GM10248 (cell line): ENCODE measurements at regions not wholly inside any gene's neighbourhood (a gene's known extent, or its start where the extent isn't known, plus 50 kb on each side); places are given as distances from the start of the nearest gene placed in this dataset.

ENCODE experiments used
- CTCF ChIA-PET: fragments of 300-600 bp; sonication (Branson Sonifier 250); formaldehyde crosslinking; extraction: SDS; loops from one replicate; lab custom pipeline; 2021; ENCODE audit warnings: antibody characterized with exemption; lab: Yijun Ruan, JAX
- POLR2A ChIA-PET: fragments of 350-650 bp; sonication (Branson Sonifier 250); formaldehyde crosslinking; extraction: SDS; loops from one replicate; lab custom pipeline; 2020; ENCODE audit warnings: antibody characterized with exemption; lab: Yijun Ruan, JAX
- DNase-seq: peaks from one replicate; pipeline ENCODE4 v3.0.0; 2012; ENCODE audit errors: extremely low spot score
- TF ChIP-seq, protein P1 (sequence below): IDR thresholded peaks from 2 replicates; pipeline ENCODE4 v1.5.1; 2012; ENCODE audit warnings: mild to moderate bottlenecking, low read depth; ENCODE audit errors: extremely low read depth, missing control alignments, control extremely low read depth

- POLR2A ChIA-PET: no interaction called here
- TF ChIP-seq, protein P1, sequence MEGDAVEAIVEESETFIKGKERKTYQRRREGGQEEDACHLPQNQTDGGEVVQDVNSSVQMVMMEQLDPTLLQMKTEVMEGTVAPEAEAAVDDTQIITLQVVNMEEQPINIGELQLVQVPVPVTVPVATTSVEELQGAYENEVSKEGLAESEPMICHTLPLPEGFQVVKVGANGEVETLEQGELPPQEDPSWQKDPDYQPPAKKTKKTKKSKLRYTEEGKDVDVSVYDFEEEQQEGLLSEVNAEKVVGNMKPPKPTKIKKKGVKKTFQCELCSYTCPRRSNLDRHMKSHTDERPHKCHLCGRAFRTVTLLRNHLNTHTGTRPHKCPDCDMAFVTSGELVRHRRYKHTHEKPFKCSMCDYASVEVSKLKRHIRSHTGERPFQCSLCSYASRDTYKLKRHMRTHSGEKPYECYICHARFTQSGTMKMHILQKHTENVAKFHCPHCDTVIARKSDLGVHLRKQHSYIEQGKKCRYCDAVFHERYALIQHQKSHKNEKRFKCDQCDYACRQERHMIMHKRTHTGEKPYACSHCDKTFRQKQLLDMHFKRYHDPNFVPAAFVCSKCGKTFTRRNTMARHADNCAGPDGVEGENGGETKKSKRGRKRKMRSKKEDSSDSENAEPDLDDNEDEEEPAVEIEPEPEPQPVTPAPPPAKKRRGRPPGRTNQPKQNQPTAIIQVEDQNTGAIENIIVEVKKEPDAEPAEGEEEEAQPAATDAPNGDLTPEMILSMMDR: no peak
- CTCF ChIA-PET: interaction anchor here (1.6 to 1.9 kb wide), 2 partner anchors 9 to 10 kb away, joined by 3 to 7 read pairs; no protein-coding TSS in a partner anchor
- no peak for DNase-seq
Observed at GRCh38 chr4:108352664-108353308, 184.1 kb upstream of the LEF1 start.

- TF ChIP-seq, protein P1: no peak
- no peak for DNase-seq
- POLR2A ChIA-PET: no interaction called here
- CTCF ChIA-PET: interaction anchor here (1.6 to 1.9 kb wide), 2 partner anchors 9 to 10 kb away, joined by 3 to 7 read pairs; no protein-coding TSS in a partner anchor
Observed at GRCh38 chr4:108351791-108352190, 183.1 kb upstream of the LEF1 start.

DNA sequence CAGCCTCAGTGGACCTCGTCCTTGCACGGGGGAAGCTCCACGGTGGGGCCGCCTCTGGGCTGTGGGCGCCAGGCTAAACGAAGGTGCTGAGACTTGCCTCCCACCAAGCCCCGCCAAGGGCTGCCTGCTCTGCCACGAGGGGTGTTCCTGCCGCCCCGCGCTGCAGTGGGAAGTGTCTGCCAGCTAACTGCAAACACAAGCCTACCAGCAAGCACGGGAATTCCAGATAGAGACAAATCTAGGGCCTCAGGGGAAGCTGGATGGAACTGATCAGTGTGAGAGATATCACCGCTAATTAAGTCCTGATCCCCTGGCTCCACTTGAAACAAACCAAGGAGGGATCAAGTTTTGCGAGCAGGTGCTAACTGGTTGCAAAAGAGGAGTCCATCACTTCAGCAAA is 181.6 kb upstream of the LEF1 start:
- DNase-seq: no peak
- ChIA-PET POLR2A (no interaction called here), CTCF (interaction anchor here (0.9 kb wide), 2 partner anchors 16 to 94 kb away, joined by 3 read pairs; no protein-coding TSS in a partner anchor)
- TF ChIP-seq, protein P1: no peak

GRCh38 chr4:108346818-108347210 is 178.1 kb upstream of the LEF1 start:
- ChIA-PET CTCF (interaction anchor here (1.2 kb wide), 1 partner anchor 19 kb away, joined by 3 read pairs; no protein-coding TSS in a partner anchor), POLR2A (no interaction called here)
- TF ChIP-seq, protein P1: no peak
- DNase-seq: no peak

GRCh38 chr4:108345862-108346817 is 177.4 kb upstream of the LEF1 start:
- DNase-seq: no peak
- ChIA-PET POLR2A (no interaction called here), CTCF (interaction anchor here (1.2 to 1.3 kb wide), 2 partner anchors 20 to 158 kb away, joined by 3 read pairs; no protein-coding TSS in a partner anchor)
- TF ChIP-seq, protein P1: no peak

- ChIA-PET POLR2A (no interaction called here), CTCF (interaction anchor here (1.2 to 2.4 kb wide), 3 partner anchors 8 to 230 kb away, joined by 3 to 7 read pairs (median 3); no protein-coding TSS in a partner anchor)
- DNase-seq: no peak
- TF ChIP-seq, protein P1: no peak
Observed at GRCh38 chr4:108342325-108342970, 173.7 kb upstream of the LEF1 start.
